NCI-H748 treated with DMSO at 0.1 percent for 48 hours (cell line): ENCODE measurements at regions not wholly inside any gene's neighbourhood (a gene's known extent, or its start where the extent isn't known, plus 50 kb on each side); places are given as distances from the start of the nearest gene placed in this dataset.

Source experiments
- DNase-seq: peaks from one replicate; lab custom pipeline; 2025; lab: John Stamatoyannopoulos, UW

- DNase-seq: no peak
Measured at GRCh38 chr21:18191139-18191538, 53.5 kb upstream of the CHODL start.

- DNase-seq: no peak
Measured at GRCh38 chr21:18178509-18178908, 66.1 kb upstream of the CHODL start.

GRCh38 chr21:18174370-18174769 lies 70.3 kb upstream of the CHODL start:
- no peak for DNase-seq

- DNase-seq: no peak
Measured at GRCh38 chr21:18170829-18171228, 73.8 kb upstream of the CHODL start.

GRCh38 chr21:18170221-18170620 lies 74.4 kb upstream of the CHODL start:
- no peak for DNase-seq

GRCh38 chr21:18168108-18168507 lies 76.5 kb upstream of the CHODL start:
- DNase-seq: no peak

- no peak for DNase-seq
Measured at GRCh38 chr21:18164933-18165332, 79.7 kb upstream of the CHODL start.

- DNase-seq: no peak
Measured at GRCh38 chr21:18164483-18164882, 80.2 kb upstream of the CHODL start.

- DNase-seq: no peak
Measured at GRCh38 chr21:18163956-18164355, 80.7 kb upstream of the CHODL start.

- no peak for DNase-seq
Measured at GRCh38 chr21:18161841-18162240, 82.8 kb upstream of the CHODL start.

- DNase-seq: peak; percentile 20
Measured at GRCh38 chr21:18157406-18157805, 87.2 kb upstream of the CHODL start.

- peak; percentile 32 for DNase-seq
Measured at GRCh38 chr21:18155508-18156193, 89.0 kb upstream of the CHODL start.

- DNase-seq: no peak
Measured at GRCh38 chr21:18153063-18153462, 91.6 kb upstream of the CHODL start.

GRCh38 chr21:18152371-18152770 lies 92.3 kb upstream of the CHODL start:
- no peak for DNase-seq

- DNase-seq: no peak
Measured at GRCh38 chr21:18151046-18151445, 93.6 kb upstream of the CHODL start.

- no peak for DNase-seq
Measured at GRCh38 chr21:18148401-18148800, 96.2 kb upstream of the CHODL start.

- no peak for DNase-seq
Measured at GRCh38 chr21:18147678-18148077, 97.0 kb upstream of the CHODL start.

GRCh38 chr21:18146820-18147219 lies 97.8 kb upstream of the CHODL start:
- no peak for DNase-seq

- no peak for DNase-seq
Measured at GRCh38 chr21:18144339-18144738, 100.3 kb upstream of the CHODL start.

- peak; percentile 73 for DNase-seq
Measured at GRCh38 chr21:18142655-18143054, 102.0 kb upstream of the CHODL start.

- DNase-seq: no peak
Measured at GRCh38 chr21:18138507-18138906, 106.1 kb upstream of the CHODL start.

GRCh38 chr21:18129526-18129925 lies 115.1 kb upstream of the CHODL start:
- DNase-seq: no peak

- DNase-seq: no peak
Measured at GRCh38 chr21:18118566-18118965, 126.1 kb upstream of the CHODL start.

- no peak for DNase-seq
Measured at GRCh38 chr21:18117176-18117575, 127.5 kb upstream of the CHODL start.
